ENCODE measurements at regions not wholly inside any gene's neighbourhood (a gene's known extent, or its start where the extent isn't known, plus 50 kb on each side); places are given as distances from the start of the nearest gene placed in this dataset.

- Histone ChIP-seq H3K4me3 (ENCODE audit: insufficient read depth, low read depth, low read length) (no peak overlapping the region), H3K36me3 (ENCODE audit: insufficient read depth, low read length) (no peaks in the 10 kb centered on the region), H3K79me2 (ENCODE audit: insufficient read depth, low read length) (no peaks in the 10 kb centered on the region), H3K9me3 (ENCODE audit: insufficient read depth, low read depth, low read length) (no peaks in the 10 kb centered on the region), H3K27ac (ENCODE audit: low read depth, low read length) (no peak overlapping the region), H3K27me3 (ENCODE audit: insufficient read depth, low read length) (no peaks in the 10 kb centered on the region), H4K20me1 (ENCODE audit: insufficient read depth, low read length) (no peaks in the 10 kb centered on the region), H3K4me1 (ENCODE audit: insufficient read depth, low read length) (no peaks in the 10 kb centered on the region), H3K4me2 (ENCODE audit: low read length) (no peak overlapping the region), H2AFZ (ENCODE audit: low read depth, low read length) (no peak overlapping the region), H3K9ac (ENCODE audit: low read length) (no peak overlapping the region)
- Mint-ChIP-seq H3K27me3 (ENCODE audit: low read depth, unreplicated experiment) (no peaks in the 10 kb centered on the region), H3K9me3 (ENCODE audit: unreplicated experiment) (no peaks in the 10 kb centered on the region), H3K4me1 (ENCODE audit: low read depth, unreplicated experiment) (no peaks in the 10 kb centered on the region), H3K4me3 (ENCODE audit: unreplicated experiment) (no peak overlapping the region), H3K27ac (ENCODE audit: unreplicated experiment) (no peak overlapping the region), H3K36me3 (ENCODE audit: low read depth, unreplicated experiment) (no peaks in the 10 kb centered on the region)
- TF ChIP-seq EZH2 (IDR thresholded peaks at IDR 0.05; ENCODE audit: insufficient read depth, low read length): no peak
- TF ChIP-seq CTCF (IDR thresholded peaks at IDR 0.05; ENCODE audit: insufficient read depth, low read depth, low read length): no peak
- no peak for FAIRE-seq
- no peak for DNase-seq (ENCODE audit: low read depth)
These were observed 487.7 kb upstream of the NOVA1 start for GRCh38 chr14:27085500-27085899.

GRCh38 chr14:27090716-27091115, 492.9 kb upstream of the NOVA1 start:
- Histone ChIP-seq H3K27me3 (ENCODE audit: insufficient read depth, low read length) (no peaks in the 10 kb centered on the region), H3K9me3 (ENCODE audit: insufficient read depth, low read depth, low read length) (no peaks in the 10 kb centered on the region), H3K27ac (ENCODE audit: low read depth, low read length) (no peak overlapping the region), H3K4me1 (ENCODE audit: insufficient read depth, low read length) (no peaks in the 10 kb centered on the region), H3K79me2 (ENCODE audit: insufficient read depth, low read length) (no peaks in the 10 kb centered on the region), H4K20me1 (ENCODE audit: insufficient read depth, low read length) (no peaks in the 10 kb centered on the region), H3K36me3 (ENCODE audit: insufficient read depth, low read length) (no peaks in the 10 kb centered on the region), H2AFZ (ENCODE audit: low read depth, low read length) (no peak overlapping the region), H3K9ac (ENCODE audit: low read length) (no peak overlapping the region), H3K4me2 (ENCODE audit: low read length) (no peak overlapping the region), H3K4me3 (ENCODE audit: insufficient read depth, low read depth, low read length) (no peak overlapping the region)
- TF ChIP-seq EZH2 (IDR thresholded peaks at IDR 0.05; ENCODE audit: insufficient read depth, low read length): no peak
- TF ChIP-seq CTCF (IDR thresholded peaks at IDR 0.05; ENCODE audit: insufficient read depth, low read depth, low read length): no peak
- H3K4me3 Mint-ChIP-seq (ENCODE audit: unreplicated experiment): no peak overlapping the region
- no peaks in the 10 kb centered on the region for H3K9me3 Mint-ChIP-seq (ENCODE audit: unreplicated experiment)
- no peak overlapping the region for H3K27ac Mint-ChIP-seq (ENCODE audit: unreplicated experiment)
- H3K36me3 Mint-ChIP-seq (ENCODE audit: low read depth, unreplicated experiment): no peaks in the 10 kb centered on the region
- no peaks in the 10 kb centered on the region for H3K27me3 Mint-ChIP-seq (ENCODE audit: low read depth, unreplicated experiment)
- H3K4me1 Mint-ChIP-seq (ENCODE audit: low read depth, unreplicated experiment): no peaks in the 10 kb centered on the region
- FAIRE-seq (no peak), DNase-seq (ENCODE audit: low read depth) (no peak)

GRCh38 chr14:27091973-27092372, 494.1 kb upstream of the NOVA1 start:
- H3K4me2 ChIP-seq (ENCODE audit: low read length): no peak overlapping the region
- H3K9me3 ChIP-seq (ENCODE audit: insufficient read depth, low read depth, low read length): no peaks in the 10 kb centered on the region
- H3K79me2 ChIP-seq (ENCODE audit: insufficient read depth, low read length): no peaks in the 10 kb centered on the region
- TF ChIP-seq EZH2 (IDR thresholded peaks at IDR 0.05; ENCODE audit: insufficient read depth, low read length) (no peak), CTCF (IDR thresholded peaks at IDR 0.05; ENCODE audit: insufficient read depth, low read depth, low read length) (no peak)
- no peak overlapping the region for H3K27ac ChIP-seq (ENCODE audit: low read depth, low read length)
- H3K4me3 ChIP-seq (ENCODE audit: insufficient read depth, low read depth, low read length): no peak overlapping the region
- H3K4me1 ChIP-seq (ENCODE audit: insufficient read depth, low read length): no peaks in the 10 kb centered on the region
- no peaks in the 10 kb centered on the region for H3K36me3 ChIP-seq (ENCODE audit: insufficient read depth, low read length)
- FAIRE-seq: no peak
- Mint-ChIP-seq H3K36me3 (ENCODE audit: low read depth, unreplicated experiment) (no peaks in the 10 kb centered on the region), H3K4me1 (ENCODE audit: low read depth, unreplicated experiment) (peaks cover 2% of the 10 kb centered on the region), H3K27me3 (ENCODE audit: low read depth, unreplicated experiment) (no peaks in the 10 kb centered on the region), H3K4me3 (ENCODE audit: unreplicated experiment) (no peak overlapping the region), H3K27ac (ENCODE audit: unreplicated experiment) (no peak overlapping the region), H3K9me3 (ENCODE audit: unreplicated experiment) (no peaks in the 10 kb centered on the region)
- H4K20me1 ChIP-seq (ENCODE audit: insufficient read depth, low read length): no peaks in the 10 kb centered on the region
- H3K9ac ChIP-seq (ENCODE audit: low read length): no peak overlapping the region
- no peak for DNase-seq (ENCODE audit: low read depth)
- H2AFZ ChIP-seq (ENCODE audit: low read depth, low read length): no peak overlapping the region
- H3K27me3 ChIP-seq (ENCODE audit: insufficient read depth, low read length): no peaks in the 10 kb centered on the region
